ENCODE measurements at regions not wholly inside any gene's neighbourhood (a gene's known extent, or its start where the extent isn't known, plus 50 kb on each side); places are given as distances from the start of the nearest gene placed in this dataset.

GRCh38 chr13:50340551-50341287 is 325.5 kb downstream of the KCNRG start:
- no peak for TF ChIP-seq CTCF (IDR thresholded peaks at IDR 0.05; ENCODE audit: insufficient read depth, missing control alignments)
- DNase-seq (ENCODE audit: insufficient read length, low spot score) (no peak), FAIRE-seq (no peak)

- no peak for FAIRE-seq
- DNase-seq (ENCODE audit: insufficient read length, low spot score), result no peak
- no peak for TF ChIP-seq CTCF (IDR thresholded peaks at IDR 0.05; ENCODE audit: insufficient read depth, missing control alignments)
Measured at GRCh38 chr13:50341526-50341925, 326.3 kb downstream of the KCNRG start.

- no peak for DNase-seq (ENCODE audit: insufficient read length, low spot score)
- FAIRE-seq, result no peak
- TF ChIP-seq CTCF (IDR thresholded peaks at IDR 0.05; ENCODE audit: insufficient read depth, missing control alignments), result no peak
Measured at GRCh38 chr13:50344717-50345116, 329.5 kb downstream of the KCNRG start.

- FAIRE-seq (no peak), DNase-seq (ENCODE audit: insufficient read length, low spot score) (no peak)
- no peak for TF ChIP-seq CTCF (IDR thresholded peaks at IDR 0.05; ENCODE audit: insufficient read depth, missing control alignments)
Measured at GRCh38 chr13:50345804-50346203, 330.6 kb downstream of the KCNRG start.

- DNase-seq (ENCODE audit: insufficient read length, low spot score) (no peak), FAIRE-seq (no peak)
- no peak for TF ChIP-seq CTCF (IDR thresholded peaks at IDR 0.05; ENCODE audit: insufficient read depth, missing control alignments)
Measured at GRCh38 chr13:50348371-50348770, 333.1 kb downstream of the KCNRG start.

- DNase-seq (ENCODE audit: insufficient read length, low spot score) (no peak), FAIRE-seq (no peak)
- TF ChIP-seq CTCF (IDR thresholded peaks at IDR 0.05; ENCODE audit: insufficient read depth, missing control alignments), result no peak
Measured at GRCh38 chr13:50352720-50353480, 337.7 kb downstream of the KCNRG start.

Measured in D721Med (cell line).